WTC11 (cell line): ENCODE measurements at regions not wholly inside any gene's neighbourhood (a gene's known extent, or its start where the extent isn't known, plus 50 kb on each side); places are given as distances from the start of the nearest gene placed in this dataset.

ENCODE experiments used
- CREB1 ChIP-seq: sonication (generic); formaldehyde crosslinking; IDR thresholded peaks from 2 replicates; pipeline ENCODE4 v1.8.0; 2023; ENCODE audit warnings: mild to moderate bottlenecking, missing genetic modification reagents
- CTCF ChIP-seq: fragments of 200-600 bp; IDR thresholded peaks from 2 replicates; pipeline ENCODE4 v1.8.0; 2022; ENCODE audit warnings: antibody characterized with exemption
- MXD4 ChIP-seq: fragments of 250-450 bp; sonication (Bioruptor Pico); IDR thresholded peaks from 2 replicates; pipeline ENCODE4 v1.8.0; 2021; ENCODE audit warnings: mild to moderate bottlenecking, moderate library complexity, borderline replicate concordance
- TEAD1 ChIP-seq: sonication (generic); formaldehyde crosslinking; IDR thresholded peaks from 2 replicates; pipeline ENCODE4 v1.8.0; 2022; ENCODE audit warnings: mild to moderate bottlenecking, missing genetic modification reagents
- ZNF317 ChIP-seq: sonication (generic); formaldehyde crosslinking; IDR thresholded peaks from 2 replicates; pipeline ENCODE4 v1.8.1; 2023; ENCODE audit warnings: low read depth, mild to moderate bottlenecking, moderate library complexity, missing genetic modification reagents, borderline replicate concordance

DNA sequence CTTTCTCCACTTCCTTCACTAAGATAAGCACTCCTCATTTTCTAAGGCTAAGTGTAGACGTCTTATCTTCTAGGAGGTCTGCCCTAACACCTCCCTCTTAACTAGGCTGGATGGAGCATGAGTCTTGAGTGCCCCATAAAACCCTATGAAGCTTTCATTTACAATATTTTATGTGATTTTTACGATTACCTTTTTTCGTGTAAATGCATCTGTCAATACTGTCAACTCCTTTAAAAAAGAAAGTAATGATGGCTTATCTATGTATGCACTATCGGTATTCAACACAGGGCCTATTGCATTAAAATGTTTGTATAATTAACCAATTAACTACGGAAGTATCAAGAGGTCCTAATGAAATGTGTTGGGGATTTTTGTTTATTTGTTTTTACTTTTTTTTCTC is 156.0 kb upstream of the FAM83B start:
- no peak for TF ChIP-seq CTCF
- no peak for TF ChIP-seq TEAD1
- TF ChIP-seq ZNF317: no peak
- no peak for TF ChIP-seq CREB1 (CRISPR knock-in tag)
- TF ChIP-seq MXD4 (CRISPR knock-in tag): no peak
